Nephron (organoid): ENCODE measurements at regions not wholly inside any gene's neighbourhood (a gene's known extent, or its start where the extent isn't known, plus 50 kb on each side); places are given as distances from the start of the nearest gene placed in this dataset.

Source experiments
- H3K27ac Mint-ChIP-seq, 3 experiments: 2 replicates each; pipeline ENCODE4 v1.8.0; 2020; ENCODE audit warnings: mixed read lengths in 3 of 3, mild to moderate bottlenecking in 2 of 3, moderate library complexity in 1 of 3
- H3K27me3 Mint-ChIP-seq: 2 replicates; pipeline ENCODE4 v1.8.0; 2021; ENCODE audit warnings: low read depth, mild to moderate bottlenecking, moderate library complexity, mixed read lengths
- H3K36me3 Mint-ChIP-seq: 2 replicates; pipeline ENCODE4 v1.8.0; 2020; ENCODE audit warnings: low read depth, mixed read lengths
- H3K4me1 Mint-ChIP-seq: 2 replicates; pipeline ENCODE4 v1.8.0; 2020; ENCODE audit warnings: mixed read lengths
- H3K4me3 Mint-ChIP-seq, 3 experiments: 2 replicates each; pipeline ENCODE4 v1.8.0; 2020; ENCODE audit warnings: mild to moderate bottlenecking in 3 of 3, mixed read lengths in 3 of 3, moderate library complexity in 2 of 3
- H3K9me3 Mint-ChIP-seq: 2 replicates; pipeline ENCODE4 v1.8.0; 2020; ENCODE audit warnings: mixed read lengths
- CTCF ChIP-seq, 3 experiments: fragments of 200-600 bp; sonication (generic); IDR thresholded peaks; one replicate each; pipeline ENCODE4 v1.5.0; 2021; ENCODE audit warnings: antibody characterized with exemption in 3 of 3; ENCODE audit not compliant: unreplicated experiment in 3 of 3

- H3K4me1 Mint-ChIP-seq, result no peaks in the 10 kb centered on the region
- no peaks in the 10 kb centered on the region for H3K9me3 Mint-ChIP-seq
- no peaks in the 10 kb centered on the region for H3K36me3 Mint-ChIP-seq
- no peak overlapping the region for H3K4me3 Mint-ChIP-seq
- H3K27me3 Mint-ChIP-seq, result peaks cover 4% of the 10 kb centered on the region
- H3K27ac Mint-ChIP-seq, result no peak overlapping the region
- no peak for TF ChIP-seq CTCF (IDR thresholded peaks at IDR 0.05; ENCODE audit: unreplicated experiment in 3 of 3)
Observed at GRCh38 chr2:180144338-180144813, 137.3 kb upstream of the CWC22 start.

GRCh38 chr2:180143633-180144337, 136.7 kb upstream of the CWC22 start:
- Mint-ChIP-seq H3K36me3 (no peaks in the 10 kb centered on the region), H3K27me3 (peaks cover 4% of the 10 kb centered on the region), H3K27ac (no peak overlapping the region), H3K4me3 (no peak overlapping the region), H3K9me3 (no peaks in the 10 kb centered on the region), H3K4me1 (no peaks in the 10 kb centered on the region)
- TF ChIP-seq CTCF (IDR thresholded peaks at IDR 0.05; ENCODE audit: unreplicated experiment in 3 of 3), result no peak

GRCh38 chr2:180141600-180141999, 134.5 kb upstream of the CWC22 start:
- H3K9me3 Mint-ChIP-seq, result no peaks in the 10 kb centered on the region
- no peak overlapping the region for H3K27ac Mint-ChIP-seq
- no peaks in the 10 kb centered on the region for H3K36me3 Mint-ChIP-seq
- no peak for TF ChIP-seq CTCF (IDR thresholded peaks at IDR 0.05; ENCODE audit: unreplicated experiment in 3 of 3)
- H3K4me1 Mint-ChIP-seq, result no peaks in the 10 kb centered on the region
- peaks cover 4% of the 10 kb centered on the region for H3K27me3 Mint-ChIP-seq
- no peak overlapping the region for H3K4me3 Mint-ChIP-seq

- TF ChIP-seq CTCF (IDR thresholded peaks at IDR 0.05; ENCODE audit: unreplicated experiment in 3 of 3), result no peak
- H3K4me3 Mint-ChIP-seq, result no peak overlapping the region
- no peaks in the 10 kb centered on the region for H3K27me3 Mint-ChIP-seq
- no peak overlapping the region for H3K27ac Mint-ChIP-seq
- no peaks in the 10 kb centered on the region for H3K4me1 Mint-ChIP-seq
- peaks cover 3% of the 10 kb centered on the region for H3K9me3 Mint-ChIP-seq
- no peaks in the 10 kb centered on the region for H3K36me3 Mint-ChIP-seq
Observed at GRCh38 chr2:180133736-180134135, 126.6 kb upstream of the CWC22 start.

GRCh38 chr2:180130403-180130802, 123.3 kb upstream of the CWC22 start:
- no peak for TF ChIP-seq CTCF (IDR thresholded peaks at IDR 0.05; ENCODE audit: unreplicated experiment in 3 of 3)
- Mint-ChIP-seq H3K9me3 (peaks cover 3% of the 10 kb centered on the region), H3K27me3 (no peaks in the 10 kb centered on the region), H3K27ac (no peak overlapping the region), H3K36me3 (no peaks in the 10 kb centered on the region), H3K4me1 (peaks cover 5% of the 10 kb centered on the region), H3K4me3 (no peak overlapping the region)

- Mint-ChIP-seq H3K4me3 (no peak overlapping the region), H3K27ac (no peak overlapping the region), H3K9me3 (peaks cover 3% of the 10 kb centered on the region), H3K27me3 (no peaks in the 10 kb centered on the region), H3K36me3 (no peaks in the 10 kb centered on the region), H3K4me1 (peaks cover 12% of the 10 kb centered on the region)
- TF ChIP-seq CTCF (IDR thresholded peaks at IDR 0.05; ENCODE audit: unreplicated experiment in 3 of 3), result no peak
Observed at GRCh38 chr2:180128861-180129260, 121.8 kb upstream of the CWC22 start.
